HG03565 (cell line): ENCODE measurements at regions not wholly inside any gene's neighbourhood (a gene's known extent, or its start where the extent isn't known, plus 50 kb on each side); places are given as distances from the start of the nearest gene placed in this dataset.

Experiments
- ATAC-seq: cut with Tn5 transposase; IDR thresholded peaks from one replicate; pipeline ENCODE4 v1.9.1; 2021; ENCODE audit warnings: mild to moderate bottlenecking, moderate library complexity; ENCODE audit not compliant: unreplicated experiment

GRCh38 chr11:23976426-23976825 lies 520.4 kb upstream of the LUZP2 start:
- ATAC-seq, result no peak

GRCh38 chr11:23976841-23977271 lies 520.0 kb upstream of the LUZP2 start:
- no peak for ATAC-seq

GRCh38 chr11:23988381-23989006 lies 508.4 kb upstream of the LUZP2 start:
- ATAC-seq, result no peak

- ATAC-seq, result no peak
Observed at GRCh38 chr11:23990346-23991164, 506.3 kb upstream of the LUZP2 start.

- ATAC-seq, result no peak
Observed at GRCh38 chr11:23991165-23991539, 505.7 kb upstream of the LUZP2 start.

GRCh38 chr11:23995891-23996290 lies 501.0 kb upstream of the LUZP2 start:
- ATAC-seq, result no peak

GRCh38 chr11:23997356-23997755 lies 499.5 kb upstream of the LUZP2 start:
- no peak for ATAC-seq

GRCh38 chr11:24005202-24005876 lies 491.5 kb upstream of the LUZP2 start:
- no peak for ATAC-seq

- ATAC-seq, result no peak
Observed at GRCh38 chr11:24043842-24044241, 453.0 kb upstream of the LUZP2 start.

- ATAC-seq, result no peak
Observed at GRCh38 chr11:24046731-24047130, 450.1 kb upstream of the LUZP2 start.

- ATAC-seq, result no peak
Observed at GRCh38 chr11:24056051-24056450, 440.8 kb upstream of the LUZP2 start.

GRCh38 chr11:24060125-24060524 lies 436.7 kb upstream of the LUZP2 start:
- no peak for ATAC-seq

GRCh38 chr11:24064309-24064903 lies 432.4 kb upstream of the LUZP2 start:
- no peak for ATAC-seq

GRCh38 chr11:24068197-24068596 lies 428.7 kb upstream of the LUZP2 start:
- ATAC-seq, result no peak

GRCh38 chr11:24070435-24070834 lies 426.4 kb upstream of the LUZP2 start:
- ATAC-seq, result no peak

GRCh38 chr11:24078018-24078417 lies 418.8 kb upstream of the LUZP2 start:
- ATAC-seq, result no peak

GRCh38 chr11:24082241-24082640 lies 414.6 kb upstream of the LUZP2 start:
- ATAC-seq, result no peak

- ATAC-seq, result no peak
Observed at GRCh38 chr11:24082860-24083259, 414.0 kb upstream of the LUZP2 start.

GRCh38 chr11:24084956-24085355 lies 411.9 kb upstream of the LUZP2 start:
- no peak for ATAC-seq

- ATAC-seq, result no peak
Observed at GRCh38 chr11:24086921-24087320, 409.9 kb upstream of the LUZP2 start.

GRCh38 chr11:24091594-24091993 lies 405.3 kb upstream of the LUZP2 start:
- no peak for ATAC-seq

GRCh38 chr11:24093375-24093774 lies 403.5 kb upstream of the LUZP2 start:
- ATAC-seq, result no peak
